ENCODE measurements at regions not wholly inside any gene's neighbourhood (a gene's known extent, or its start where the extent isn't known, plus 50 kb on each side); places are given as distances from the start of the nearest gene placed in this dataset.

DNA sequence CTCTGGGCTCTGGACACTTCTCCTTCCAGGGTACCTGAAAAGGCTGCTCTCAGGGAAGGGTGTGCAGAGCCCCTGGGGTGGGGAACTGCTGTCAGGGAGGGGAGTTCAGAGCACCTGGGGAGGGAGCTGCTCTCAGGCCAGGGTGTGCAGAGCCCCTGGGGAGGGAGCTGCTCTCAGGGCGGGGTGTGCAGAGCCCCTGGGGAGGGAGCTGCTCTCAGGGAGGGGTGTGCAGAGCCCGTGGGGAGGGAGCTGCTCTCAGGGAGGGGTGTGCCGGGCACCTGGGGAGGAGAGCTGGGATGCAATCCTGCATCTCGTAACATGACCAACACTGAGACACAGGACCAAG is 764.2 kb downstream of the BRD1 start:
- H3K4me2 ChIP-seq, result no peak overlapping the region
- Mint-ChIP-seq H3K4me3 (no peak overlapping the region), H3K36me3 (ENCODE audit: low read depth) (no peaks in the 10 kb centered on the region), H3K4me1 (peaks cover 28% of the 10 kb centered on the region), H3K27me3 (ENCODE audit: insufficient read depth, low read depth, poor library complexity) (peaks cover 4% of the 10 kb centered on the region), H3K9me3 (no peaks in the 10 kb centered on the region), H3K27ac (no peak overlapping the region)
- ATAC-seq (no peak), DNase-seq (ENCODE audit: low spot score) (no peak)
- H3K4me3 ChIP-seq, result no peak overlapping the region
- no peaks in the 10 kb centered on the region for H3K4me1 ChIP-seq (ENCODE audit: insufficient read depth)
- no peak overlapping the region for H2AFZ ChIP-seq
- no peaks in the 10 kb centered on the region for H3K27me3 ChIP-seq (ENCODE audit: insufficient read depth)
- no peaks in the 10 kb centered on the region for H3K9me2 ChIP-seq (ENCODE audit: insufficient read depth)
- TF ChIP-seq STAT1 (IDR thresholded peaks at IDR 0.05; ENCODE audit: unreplicated experiment) (no peak), ZNF331 (CRISPR knock-in tag; IDR thresholded peaks at IDR 0.05; ENCODE audit: low read depth) (no peak), ZNF114 (CRISPR knock-in tag; IDR thresholded peaks at IDR 0.05) (no peak), CREB1 (CRISPR knock-in tag; IDR thresholded peaks at IDR 0.05; ENCODE audit: low read depth) (no peak), NANOG (IDR thresholded peaks at IDR 0.05; ENCODE audit: borderline replicate concordance) (no peak), EZH2 (IDR thresholded peaks at IDR 0.05; ENCODE audit: low read depth, unreplicated experiment) (no peak), EZH2phosphoT487 (IDR thresholded peaks at IDR 0.05; ENCODE audit: unreplicated experiment) (no peak), POLR2AphosphoS5 (IDR thresholded peaks at IDR 0.05; ENCODE audit: low read depth) (no peak), JUNB (IDR thresholded peaks at IDR 0.05; ENCODE audit: unreplicated experiment) (no peak)
- TF ChIP-seq, protein P1, sequence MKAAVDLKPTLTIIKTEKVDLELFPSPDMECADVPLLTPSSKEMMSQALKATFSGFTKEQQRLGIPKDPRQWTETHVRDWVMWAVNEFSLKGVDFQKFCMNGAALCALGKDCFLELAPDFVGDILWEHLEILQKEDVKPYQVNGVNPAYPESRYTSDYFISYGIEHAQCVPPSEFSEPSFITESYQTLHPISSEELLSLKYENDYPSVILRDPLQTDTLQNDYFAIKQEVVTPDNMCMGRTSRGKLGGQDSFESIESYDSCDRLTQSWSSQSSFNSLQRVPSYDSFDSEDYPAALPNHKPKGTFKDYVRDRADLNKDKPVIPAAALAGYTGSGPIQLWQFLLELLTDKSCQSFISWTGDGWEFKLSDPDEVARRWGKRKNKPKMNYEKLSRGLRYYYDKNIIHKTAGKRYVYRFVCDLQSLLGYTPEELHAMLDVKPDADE (IDR thresholded peaks at IDR 0.05), result no peak
- TF ChIP-seq, protein P2, sequence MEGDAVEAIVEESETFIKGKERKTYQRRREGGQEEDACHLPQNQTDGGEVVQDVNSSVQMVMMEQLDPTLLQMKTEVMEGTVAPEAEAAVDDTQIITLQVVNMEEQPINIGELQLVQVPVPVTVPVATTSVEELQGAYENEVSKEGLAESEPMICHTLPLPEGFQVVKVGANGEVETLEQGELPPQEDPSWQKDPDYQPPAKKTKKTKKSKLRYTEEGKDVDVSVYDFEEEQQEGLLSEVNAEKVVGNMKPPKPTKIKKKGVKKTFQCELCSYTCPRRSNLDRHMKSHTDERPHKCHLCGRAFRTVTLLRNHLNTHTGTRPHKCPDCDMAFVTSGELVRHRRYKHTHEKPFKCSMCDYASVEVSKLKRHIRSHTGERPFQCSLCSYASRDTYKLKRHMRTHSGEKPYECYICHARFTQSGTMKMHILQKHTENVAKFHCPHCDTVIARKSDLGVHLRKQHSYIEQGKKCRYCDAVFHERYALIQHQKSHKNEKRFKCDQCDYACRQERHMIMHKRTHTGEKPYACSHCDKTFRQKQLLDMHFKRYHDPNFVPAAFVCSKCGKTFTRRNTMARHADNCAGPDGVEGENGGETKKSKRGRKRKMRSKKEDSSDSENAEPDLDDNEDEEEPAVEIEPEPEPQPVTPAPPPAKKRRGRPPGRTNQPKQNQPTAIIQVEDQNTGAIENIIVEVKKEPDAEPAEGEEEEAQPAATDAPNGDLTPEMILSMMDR (conservative IDR thresholded peaks at IDR 0.05; ENCODE audit: low read depth in 2 of 2), result no peak
- TF ChIP-seq, protein P3, sequence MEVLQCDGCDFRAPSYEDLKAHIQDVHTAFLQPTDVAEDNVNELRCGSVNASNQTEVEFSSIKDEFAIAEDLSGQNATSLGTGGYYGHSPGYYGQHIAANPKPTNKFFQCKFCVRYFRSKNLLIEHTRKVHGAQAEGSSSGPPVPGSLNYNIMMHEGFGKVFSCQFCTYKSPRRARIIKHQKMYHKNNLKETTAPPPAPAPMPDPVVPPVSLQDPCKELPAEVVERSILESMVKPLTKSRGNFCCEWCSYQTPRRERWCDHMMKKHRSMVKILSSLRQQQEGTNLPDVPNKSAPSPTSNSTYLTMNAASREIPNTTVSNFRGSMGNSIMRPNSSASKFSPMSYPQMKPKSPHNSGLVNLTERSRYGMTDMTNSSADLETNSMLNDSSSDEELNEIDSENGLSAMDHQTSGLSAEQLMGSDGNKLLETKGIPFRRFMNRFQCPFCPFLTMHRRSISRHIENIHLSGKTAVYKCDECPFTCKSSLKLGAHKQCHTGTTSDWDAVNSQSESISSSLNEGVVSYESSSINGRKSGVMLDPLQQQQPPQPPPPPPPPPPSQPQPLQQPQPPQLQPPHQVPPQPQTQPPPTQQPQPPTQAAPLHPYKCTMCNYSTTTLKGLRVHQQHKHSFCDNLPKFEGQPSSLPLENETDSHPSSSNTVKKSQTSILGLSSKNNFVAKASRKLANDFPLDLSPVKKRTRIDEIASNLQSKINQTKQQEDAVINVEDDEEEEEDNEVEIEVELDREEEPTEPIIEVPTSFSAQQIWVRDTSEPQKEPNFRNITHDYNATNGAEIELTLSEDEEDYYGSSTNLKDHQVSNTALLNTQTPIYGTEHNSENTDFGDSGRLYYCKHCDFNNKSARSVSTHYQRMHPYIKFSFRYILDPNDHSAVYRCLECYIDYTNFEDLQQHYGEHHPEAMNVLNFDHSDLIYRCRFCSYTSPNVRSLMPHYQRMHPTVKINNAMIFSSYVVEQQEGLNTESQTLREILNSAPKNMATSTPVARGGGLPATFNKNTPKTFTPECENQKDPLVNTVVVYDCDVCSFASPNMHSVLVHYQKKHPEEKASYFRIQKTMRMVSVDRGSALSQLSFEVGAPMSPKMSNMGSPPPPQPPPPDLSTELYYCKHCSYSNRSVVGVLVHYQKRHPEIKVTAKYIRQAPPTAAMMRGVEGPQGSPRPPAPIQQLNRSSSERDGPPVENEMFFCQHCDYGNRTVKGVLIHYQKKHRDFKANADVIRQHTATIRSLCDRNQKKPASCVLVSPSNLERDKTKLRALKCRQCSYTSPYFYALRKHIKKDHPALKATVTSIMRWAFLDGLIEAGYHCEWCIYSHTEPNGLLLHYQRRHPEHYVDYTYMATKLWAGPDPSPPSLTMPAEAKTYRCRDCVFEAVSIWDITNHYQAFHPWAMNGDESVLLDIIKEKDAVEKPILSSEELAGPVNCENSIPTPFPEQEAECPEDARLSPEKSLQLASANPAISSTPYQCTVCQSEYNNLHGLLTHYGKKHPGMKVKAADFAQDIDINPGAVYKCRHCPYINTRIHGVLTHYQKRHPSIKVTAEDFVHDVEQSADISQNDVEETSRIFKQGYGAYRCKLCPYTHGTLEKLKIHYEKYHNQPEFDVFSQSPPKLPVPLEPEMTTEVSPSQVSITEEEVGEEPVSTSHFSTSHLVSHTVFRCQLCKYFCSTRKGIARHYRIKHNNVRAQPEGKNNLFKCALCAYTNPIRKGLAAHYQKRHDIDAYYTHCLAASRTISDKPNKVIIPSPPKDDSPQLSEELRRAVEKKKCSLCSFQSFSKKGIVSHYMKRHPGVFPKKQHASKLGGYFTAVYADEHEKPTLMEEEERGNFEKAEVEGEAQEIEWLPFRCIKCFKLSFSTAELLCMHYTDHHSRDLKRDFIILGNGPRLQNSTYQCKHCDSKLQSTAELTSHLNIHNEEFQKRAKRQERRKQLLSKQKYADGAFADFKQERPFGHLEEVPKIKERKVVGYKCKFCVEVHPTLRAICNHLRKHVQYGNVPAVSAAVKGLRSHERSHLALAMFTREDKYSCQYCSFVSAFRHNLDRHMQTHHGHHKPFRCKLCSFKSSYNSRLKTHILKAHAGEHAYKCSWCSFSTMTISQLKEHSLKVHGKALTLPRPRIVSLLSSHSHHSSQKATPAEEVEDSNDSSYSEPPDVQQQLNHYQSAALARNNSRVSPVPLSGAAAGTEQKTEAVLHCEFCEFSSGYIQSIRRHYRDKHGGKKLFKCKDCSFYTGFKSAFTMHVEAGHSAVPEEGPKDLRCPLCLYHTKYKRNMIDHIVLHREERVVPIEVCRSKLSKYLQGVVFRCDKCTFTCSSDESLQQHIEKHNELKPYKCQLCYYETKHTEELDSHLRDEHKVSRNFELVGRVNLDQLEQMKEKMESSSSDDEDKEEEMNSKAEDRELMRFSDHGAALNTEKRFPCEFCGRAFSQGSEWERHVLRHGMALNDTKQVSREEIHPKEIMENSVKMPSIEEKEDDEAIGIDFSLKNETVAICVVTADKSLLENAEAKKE (CRISPR knock-in tag; IDR thresholded peaks at IDR 0.05), result no peak
- TF ChIP-seq, protein P4, sequence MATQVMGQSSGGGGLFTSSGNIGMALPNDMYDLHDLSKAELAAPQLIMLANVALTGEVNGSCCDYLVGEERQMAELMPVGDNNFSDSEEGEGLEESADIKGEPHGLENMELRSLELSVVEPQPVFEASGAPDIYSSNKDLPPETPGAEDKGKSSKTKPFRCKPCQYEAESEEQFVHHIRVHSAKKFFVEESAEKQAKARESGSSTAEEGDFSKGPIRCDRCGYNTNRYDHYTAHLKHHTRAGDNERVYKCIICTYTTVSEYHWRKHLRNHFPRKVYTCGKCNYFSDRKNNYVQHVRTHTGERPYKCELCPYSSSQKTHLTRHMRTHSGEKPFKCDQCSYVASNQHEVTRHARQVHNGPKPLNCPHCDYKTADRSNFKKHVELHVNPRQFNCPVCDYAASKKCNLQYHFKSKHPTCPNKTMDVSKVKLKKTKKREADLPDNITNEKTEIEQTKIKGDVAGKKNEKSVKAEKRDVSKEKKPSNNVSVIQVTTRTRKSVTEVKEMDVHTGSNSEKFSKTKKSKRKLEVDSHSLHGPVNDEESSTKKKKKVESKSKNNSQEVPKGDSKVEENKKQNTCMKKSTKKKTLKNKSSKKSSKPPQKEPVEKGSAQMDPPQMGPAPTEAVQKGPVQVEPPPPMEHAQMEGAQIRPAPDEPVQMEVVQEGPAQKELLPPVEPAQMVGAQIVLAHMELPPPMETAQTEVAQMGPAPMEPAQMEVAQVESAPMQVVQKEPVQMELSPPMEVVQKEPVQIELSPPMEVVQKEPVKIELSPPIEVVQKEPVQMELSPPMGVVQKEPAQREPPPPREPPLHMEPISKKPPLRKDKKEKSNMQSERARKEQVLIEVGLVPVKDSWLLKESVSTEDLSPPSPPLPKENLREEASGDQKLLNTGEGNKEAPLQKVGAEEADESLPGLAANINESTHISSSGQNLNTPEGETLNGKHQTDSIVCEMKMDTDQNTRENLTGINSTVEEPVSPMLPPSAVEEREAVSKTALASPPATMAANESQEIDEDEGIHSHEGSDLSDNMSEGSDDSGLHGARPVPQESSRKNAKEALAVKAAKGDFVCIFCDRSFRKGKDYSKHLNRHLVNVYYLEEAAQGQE (IDR thresholded peaks at IDR 0.05; ENCODE audit: unreplicated experiment), result no peak
- H3K36me3 ChIP-seq (ENCODE audit: insufficient read depth), result peaks cover 3% of the 10 kb centered on the region; the same call in 1 of the 2 replicates
- H3F3A ChIP-seq (replicated peaks; ENCODE audit: low read depth), result no peaks in the 10 kb centered on the region
- H3K79me2 ChIP-seq (replicated peaks; ENCODE audit: insufficient read depth), result no peaks in the 10 kb centered on the region
- H4K20me1 ChIP-seq (replicated peaks; ENCODE audit: insufficient read depth), result no peaks in the 10 kb centered on the region
- H3K27ac ChIP-seq (ENCODE audit: low read depth), result no peak overlapping the region

Data from GM23338 (cell line).